HEK293 (cell line): ENCODE measurements at regions not wholly inside any gene's neighbourhood (a gene's known extent, or its start where the extent isn't known, plus 50 kb on each side); places are given as distances from the start of the nearest gene placed in this dataset.

Source experiments
- CTCF ChIA-PET: fragments of 350-600 bp; formaldehyde crosslinking; extraction: SDS; loops from one replicate; lab custom pipeline; 2021; ENCODE audit warnings: antibody characterized with exemption; lab: Yijun Ruan, JAX
- POLR2A ChIA-PET: fragments of 300-600 bp; formaldehyde crosslinking; extraction: SDS; loops from one replicate; lab custom pipeline; 2020; ENCODE audit warnings: antibody characterized with exemption, inconsistent platforms; lab: Yijun Ruan, JAX
- H3K27ac ChIP-seq: fragments of 200-500 bp; sonication (Bioruptor generic); 2 replicates; pipeline ENCODE4 v1.5.1; 2014; ENCODE audit warnings: low read depth, low read length, control low read depth, inconsistent platforms; ENCODE audit errors: extremely low read depth
- H3K36me3 ChIP-seq, 2 experiments: fragments of 200-500 bp in 1 of 2; sonication (Bioruptor generic) in 1 of 2; 1 replicate in 1 of 2; 2 replicates in 1 of 2; pipeline ENCODE4 v1.5.1; 2014 to 2017; ENCODE audit warnings: inconsistent platforms in 2 of 2, low read length in 2 of 2; ENCODE audit not compliant: control insufficient read depth in 2 of 2, insufficient read depth in 1 of 2
- H3K4me1 ChIP-seq: fragments of 200-500 bp; sonication (Bioruptor generic); 2 replicates; pipeline ENCODE4 v1.5.1; 2014; ENCODE audit warnings: mild to moderate bottlenecking, low read length, inconsistent platforms; ENCODE audit not compliant: control insufficient read depth, insufficient read depth
- H3K4me3 ChIP-seq: 2 replicates; pipeline ENCODE4 v1.5.1; 2011; ENCODE audit warnings: low read depth, mild to moderate bottlenecking, control low read depth, low read length, moderate library complexity
- H3K9me3 ChIP-seq: fragments of 200-500 bp; sonication (Bioruptor generic); 2 replicates; pipeline ENCODE4 v1.5.1; 2014; ENCODE audit warnings: low read depth, low read length, inconsistent platforms; ENCODE audit not compliant: control insufficient read depth, insufficient read depth
- GLIS2 ChIP-seq: fragments of 450-650 bp; formaldehyde crosslinking; IDR thresholded peaks from 2 replicates; pipeline ENCODE4 v1.5.1; 2016; ENCODE audit warnings: missing biosample characterization, missing genetic modification characterization
- KLF7 ChIP-seq: fragments of 450-650 bp; formaldehyde crosslinking; IDR thresholded peaks from 2 replicates; pipeline ENCODE4 v1.5.1; 2016; ENCODE audit warnings: missing biosample characterization, missing genetic modification characterization, borderline replicate concordance
- MZF1 ChIP-seq: fragments of 450-650 bp; formaldehyde crosslinking; IDR thresholded peaks from 2 replicates; pipeline ENCODE4 v1.5.1; 2017; ENCODE audit warnings: missing biosample characterization, missing genetic modification characterization, borderline replicate concordance
- RBAK ChIP-seq: fragments of 450-650 bp; formaldehyde crosslinking; IDR thresholded peaks from 2 replicates; pipeline ENCODE4 v1.5.1; 2016; ENCODE audit warnings: missing biosample characterization, missing genetic modification characterization
- REST ChIP-seq: fragments of 450-650 bp; formaldehyde crosslinking; IDR thresholded peaks from 2 replicates; pipeline ENCODE4 v1.5.1; 2016; ENCODE audit warnings: missing biosample characterization, missing genetic modification characterization
- SETDB1 ChIP-seq: IDR thresholded peaks from one replicate; pipeline ENCODE4 v1.6.1; 2017; ENCODE audit warnings: mild to moderate bottlenecking, low read length, moderate library complexity, mixed read lengths; ENCODE audit not compliant: insufficient read length
- SP3 ChIP-seq: fragments of 450-650 bp; formaldehyde crosslinking; IDR thresholded peaks from 2 replicates; pipeline ENCODE4 v1.5.1; 2016; ENCODE audit warnings: missing biosample characterization, missing genetic modification characterization
- TSHZ1 ChIP-seq: fragments of 450-650 bp; formaldehyde crosslinking; IDR thresholded peaks from 2 replicates; pipeline ENCODE4 v1.5.1; 2016; ENCODE audit warnings: missing biosample characterization, missing genetic modification characterization, borderline replicate concordance
- ZNF146 ChIP-seq: fragments of 450-650 bp; formaldehyde crosslinking; IDR thresholded peaks from 2 replicates; pipeline ENCODE4 v1.5.1; 2016; ENCODE audit warnings: missing biosample characterization, missing genetic modification characterization
- ZNF157 ChIP-seq: fragments of 450-650 bp; formaldehyde crosslinking; IDR thresholded peaks from 2 replicates; pipeline ENCODE4 v1.5.1; 2016; ENCODE audit warnings: missing biosample characterization, missing genetic modification characterization
- ZNF266 ChIP-seq: fragments of 450-650 bp; formaldehyde crosslinking; IDR thresholded peaks from 2 replicates; pipeline ENCODE4 v1.5.1; 2016; ENCODE audit warnings: missing biosample characterization, missing genetic modification characterization, low read depth
- ZNF37A ChIP-seq: fragments of 450-650 bp; IDR thresholded peaks from 2 replicates; pipeline ENCODE4 v1.5.1; 2018; ENCODE audit warnings: missing biosample characterization, missing genetic modification characterization
- ZNF404 ChIP-seq: fragments of 450-650 bp; formaldehyde crosslinking; IDR thresholded peaks from 2 replicates; pipeline ENCODE4 v1.5.1; 2017; ENCODE audit warnings: missing biosample characterization, missing genetic modification characterization
- ZNF423 ChIP-seq: fragments of 450-650 bp; formaldehyde crosslinking; IDR thresholded peaks from 2 replicates; pipeline ENCODE4 v1.5.1; 2016; ENCODE audit warnings: missing biosample characterization, missing genetic modification characterization
- ZNF426 ChIP-seq: fragments of 450-650 bp; formaldehyde crosslinking; IDR thresholded peaks from 2 replicates; pipeline ENCODE4 v1.5.1; 2017; ENCODE audit warnings: missing biosample characterization, missing genetic modification characterization, mild to moderate bottlenecking, inconsistent platforms, moderate library complexity
- ZNF449 ChIP-seq: fragments of 450-650 bp; formaldehyde crosslinking; IDR thresholded peaks from 2 replicates; pipeline ENCODE4 v1.5.1; 2017; ENCODE audit warnings: missing biosample characterization, mild to moderate bottlenecking, missing genetic modification characterization, moderate library complexity
- ZNF555 ChIP-seq: fragments of 450-650 bp; formaldehyde crosslinking; conservative IDR thresholded peaks from 2 replicates; pipeline ENCODE4 v1.5.1; 2017; ENCODE audit warnings: missing biosample characterization, mild to moderate bottlenecking, missing genetic modification characterization, inconsistent platforms
- ZNF580 ChIP-seq: fragments of 450-650 bp; formaldehyde crosslinking; IDR thresholded peaks from 2 replicates; pipeline ENCODE4 v1.5.1; 2016; ENCODE audit warnings: missing biosample characterization, missing genetic modification characterization
- ZNF596 ChIP-seq: fragments of 450-650 bp; IDR thresholded peaks from 2 replicates; pipeline ENCODE4 v1.5.0; 2018; ENCODE audit warnings: missing biosample characterization, mild to moderate bottlenecking, missing genetic modification characterization, moderate library complexity
- ZNF837 ChIP-seq: fragments of 450-650 bp; formaldehyde crosslinking; IDR thresholded peaks from 2 replicates; pipeline ENCODE4 v1.5.1; 2016; ENCODE audit warnings: missing biosample characterization, missing genetic modification characterization
- TF ChIP-seq, protein P1 (sequence below): fragments of 450-650 bp; formaldehyde crosslinking; IDR thresholded peaks from 2 replicates; pipeline ENCODE4 v1.5.1; 2016; ENCODE audit warnings: missing biosample characterization, missing genetic modification characterization

DNA sequence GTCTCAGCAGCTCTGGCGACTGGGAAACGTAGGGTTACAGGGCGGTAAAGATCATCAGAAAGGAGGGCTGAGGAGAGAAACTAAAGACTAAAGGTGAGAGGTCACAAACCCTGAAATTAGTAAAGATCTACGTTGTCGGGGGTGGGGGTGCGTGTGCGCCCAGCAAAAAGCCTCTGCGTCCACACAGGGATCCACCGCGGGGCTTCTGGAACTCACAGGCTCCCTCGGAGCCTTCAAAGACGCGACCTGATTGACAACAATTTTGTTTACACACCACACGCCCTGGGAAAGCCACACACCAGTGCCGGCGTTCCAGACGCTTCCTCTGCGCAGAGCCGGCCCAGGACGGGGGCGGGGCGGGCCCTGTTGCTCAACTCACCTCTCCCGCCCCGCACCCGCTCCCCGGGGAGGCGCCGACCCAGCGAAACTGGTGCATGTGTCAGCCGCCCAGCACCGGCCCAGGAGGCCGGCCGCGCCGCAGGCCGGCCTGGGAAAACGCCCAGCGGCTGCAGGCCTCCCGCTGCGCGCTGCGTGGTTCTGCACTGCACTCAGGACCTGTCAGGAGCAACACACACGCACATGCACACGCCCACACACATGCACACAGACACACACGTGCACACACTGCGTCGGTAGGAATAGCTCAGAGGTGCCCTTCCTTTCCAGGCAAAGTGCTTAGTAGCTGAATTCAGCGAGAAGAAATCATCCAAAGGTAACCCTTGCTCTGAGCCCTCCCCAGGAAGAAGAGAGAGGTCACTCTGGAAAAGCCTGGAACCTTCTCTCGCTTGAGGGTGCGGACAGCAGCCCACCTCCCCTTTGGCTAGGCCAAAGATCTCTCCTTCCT lies 57.2 kb upstream of the ARID1B start:
- Histone ChIP-seq H3K27ac (peak overlapping the region; percentile 8; the same call in 1 of the 2 replicates), H3K4me3 (peak overlapping the region; percentile 1; the same call in 1 of the 2 replicates), H3K36me3 (no peaks in the 10 kb centered on the region), H3K9me3 (no peaks in the 10 kb centered on the region), H3K4me1 (no peaks in the 10 kb centered on the region; the same call in 1 of the 2 replicates)
- ChIA-PET CTCF (no interaction called here), POLR2A (interaction anchor here (0.7 to 1.9 kb wide), 3 partner anchors 9 to 108 kb away, joined by 4 to 7 read pairs (median 4); no protein-coding TSS in a partner anchor)
- TF ChIP-seq ZNF449 (tag by site-specific recombination) (no peak), ZNF404 (tag by site-specific recombination) (no peak), ZNF423 (tag by site-specific recombination) (peak; percentile 79), TSHZ1 (tag by site-specific recombination) (no peak), GLIS2 (tag by site-specific recombination) (no peak), ZNF37A (tag by site-specific recombination) (no peak)

DNA sequence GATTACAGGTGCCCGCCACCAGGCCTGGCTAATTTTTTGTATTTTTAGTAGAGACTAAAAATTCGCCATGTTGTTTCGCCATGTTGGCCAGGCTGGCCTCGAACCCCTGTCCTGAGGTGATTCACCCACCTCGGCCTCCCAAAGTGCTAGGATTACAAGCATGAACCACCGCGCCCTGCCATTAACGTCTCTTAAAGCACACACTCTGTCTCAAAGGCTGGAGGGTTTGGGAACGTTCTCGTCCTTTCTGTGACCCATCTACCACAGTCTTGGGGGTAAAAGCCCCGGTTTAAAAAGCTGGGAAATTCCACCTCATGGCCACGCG lies 57.8 kb upstream of the ARID1B start:
- Histone ChIP-seq H3K4me1 (no peaks in the 10 kb centered on the region; the same call in 1 of the 2 replicates), H3K27ac (no peak overlapping the region), H3K4me3 (no peak overlapping the region), H3K9me3 (no peaks in the 10 kb centered on the region), H3K36me3 (no peaks in the 10 kb centered on the region)
- CTCF ChIA-PET: no interaction called here
- POLR2A ChIA-PET: no interaction called here
- TF ChIP-seq ZNF837: no peak
- TF ChIP-seq ZNF157 (tag by site-specific recombination): no peak
- no peak for TF ChIP-seq ZNF37A (tag by site-specific recombination)
- TF ChIP-seq REST (tag by site-specific recombination): no peak
- TF ChIP-seq SP3 (tag by site-specific recombination): no peak
- TF ChIP-seq ZNF555 (tag by site-specific recombination): no peak
- TF ChIP-seq MZF1 (tag by site-specific recombination): no peak
- TF ChIP-seq ZNF596: no peak
- no peak for TF ChIP-seq KLF7 (tag by site-specific recombination)
- no peak for TF ChIP-seq ZNF146
- no peak for TF ChIP-seq ZNF266 (tag by site-specific recombination)
- TF ChIP-seq ZNF426 (tag by site-specific recombination): no peak
- TF ChIP-seq, protein P1, sequence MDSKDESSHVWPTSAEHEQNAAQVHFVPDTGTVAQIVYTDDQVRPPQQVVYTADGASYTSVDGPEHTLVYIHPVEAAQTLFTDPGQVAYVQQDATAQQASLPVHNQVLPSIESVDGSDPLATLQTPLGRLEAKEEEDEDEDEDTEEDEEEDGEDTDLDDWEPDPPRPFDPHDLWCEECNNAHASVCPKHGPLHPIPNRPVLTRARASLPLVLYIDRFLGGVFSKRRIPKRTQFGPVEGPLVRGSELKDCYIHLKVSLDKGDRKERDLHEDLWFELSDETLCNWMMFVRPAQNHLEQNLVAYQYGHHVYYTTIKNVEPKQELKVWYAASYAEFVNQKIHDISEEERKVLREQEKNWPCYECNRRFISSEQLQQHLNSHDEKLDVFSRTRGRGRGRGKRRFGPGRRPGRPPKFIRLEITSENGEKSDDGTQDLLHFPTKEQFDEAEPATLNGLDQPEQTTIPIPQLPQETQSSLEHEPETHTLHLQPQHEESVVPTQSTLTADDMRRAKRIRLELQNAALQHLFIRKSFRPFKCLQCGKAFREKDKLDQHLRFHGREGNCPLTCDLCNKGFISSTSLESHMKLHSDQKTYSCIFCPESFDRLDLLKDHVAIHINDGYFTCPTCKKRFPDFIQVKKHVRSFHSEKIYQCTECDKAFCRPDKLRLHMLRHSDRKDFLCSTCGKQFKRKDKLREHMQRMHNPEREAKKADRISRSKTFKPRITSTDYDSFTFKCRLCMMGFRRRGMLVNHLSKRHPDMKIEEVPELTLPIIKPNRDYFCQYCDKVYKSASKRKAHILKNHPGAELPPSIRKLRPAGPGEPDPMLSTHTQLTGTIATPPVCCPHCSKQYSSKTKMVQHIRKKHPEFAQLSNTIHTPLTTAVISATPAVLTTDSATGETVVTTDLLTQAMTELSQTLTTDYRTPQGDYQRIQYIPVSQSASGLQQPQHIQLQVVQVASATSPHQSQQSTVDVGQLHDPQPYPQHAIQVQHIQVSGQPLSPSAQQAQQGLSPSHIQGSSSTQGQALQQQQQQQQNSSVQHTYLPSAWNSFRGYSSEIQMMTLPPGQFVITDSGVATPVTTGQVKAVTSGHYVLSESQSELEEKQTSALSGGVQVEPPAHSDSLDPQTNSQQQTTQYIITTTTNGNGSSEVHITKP (tag by site-specific recombination): no peak
- TF ChIP-seq SETDB1: no peak
- TF ChIP-seq ZNF580 (tag by site-specific recombination): no peak
- TF ChIP-seq RBAK (tag by site-specific recombination): no peak
